Large intestine (tissue), 3 donors: ENCODE measurements at regions not wholly inside any gene's neighbourhood (a gene's known extent, or its start where the extent isn't known, plus 50 kb on each side); places are given as distances from the start of the nearest gene placed in this dataset.

Experiments
- DNase-seq, 2 donors: peaks; one replicate each; pipeline versions ENCODE4 v3.0.0 to v3.0.0-alpha.2; 2013
- H3K27ac ChIP-seq: one replicate; pipeline ENCODE4 v1.5.1; 2013; ENCODE audit warnings: low read length
- H3K27me3 ChIP-seq: 2 replicates; pipeline ENCODE4 v1.6.1; 2013; ENCODE audit warnings: low read length; ENCODE audit not compliant: control insufficient read depth, insufficient read depth
- H3K36me3 ChIP-seq: 2 replicates; pipeline ENCODE4 v1.6.1; 2013; ENCODE audit warnings: low read length; ENCODE audit not compliant: control insufficient read depth, insufficient read depth
- H3K4me1 ChIP-seq: one replicate; pipeline ENCODE4 v1.6.1; 2013; ENCODE audit warnings: low read length; ENCODE audit not compliant: control insufficient read depth, insufficient read depth
- H3K4me3 ChIP-seq: one replicate; pipeline ENCODE4 v1.5.1; 2013; ENCODE audit warnings: low read length
- H3K9me3 ChIP-seq: one replicate; pipeline ENCODE4 v1.6.1; 2013; ENCODE audit warnings: mild to moderate bottlenecking, low read depth, low read length, moderate library complexity; ENCODE audit not compliant: control insufficient read depth
- WGBS: methylation state at CpG from one replicate; pipeline ENCODE4 v1.1.5; 2013; ENCODE audit warnings: low lambda C conversion rate; ENCODE audit not compliant: insufficient coverage; 5-methylcytosine and 5-hydroxymethylcytosine counted together

GRCh38 chr1:110736900-110737605, 62.3 kb upstream of the KCNA3 start:
- Histone ChIP-seq H3K27ac (no peak overlapping the region), H3K9me3 (no peaks in the 10 kb centered on the region), H3K4me3 (no peak overlapping the region), H3K36me3 (no peaks in the 10 kb centered on the region), H3K27me3 (no peaks in the 10 kb centered on the region), H3K4me1 (no peaks in the 10 kb centered on the region)
- WGBS = no CpG with 5 or more reads among the region's 5 CpGs
- DNase-seq = no peak

GRCh38 chr1:110734133-110734680, 59.5 kb upstream of the KCNA3 start:
- Histone ChIP-seq H3K4me1 (no peaks in the 10 kb centered on the region), H3K4me3 (no peak overlapping the region), H3K27me3 (no peaks in the 10 kb centered on the region), H3K36me3 (no peaks in the 10 kb centered on the region), H3K9me3 (no peaks in the 10 kb centered on the region), H3K27ac (no peak overlapping the region)
- WGBS = no CpG with 5 or more reads among the region's 5 CpGs
- no peak for DNase-seq

GRCh38 chr1:110731529-110731928, 56.8 kb upstream of the KCNA3 start:
- H3K4me3 ChIP-seq = no peak overlapping the region
- H3K27ac ChIP-seq = no peak overlapping the region
- H3K36me3 ChIP-seq = no peaks in the 10 kb centered on the region
- H3K27me3 ChIP-seq = no peaks in the 10 kb centered on the region
- H3K4me1 ChIP-seq = no peaks in the 10 kb centered on the region
- no CpG with 5 or more reads among the region's 5 CpGs for WGBS
- H3K9me3 ChIP-seq = no peaks in the 10 kb centered on the region
- DNase-seq = no peak

- WGBS = no CpG with 5 or more reads among the region's 4 CpGs
- Histone ChIP-seq H3K4me1 (no peaks in the 10 kb centered on the region), H3K36me3 (no peaks in the 10 kb centered on the region), H3K27ac (no peak overlapping the region), H3K27me3 (no peaks in the 10 kb centered on the region), H3K9me3 (no peaks in the 10 kb centered on the region), H3K4me3 (no peak overlapping the region)
- DNase-seq = no peak
Observed at GRCh38 chr1:110728388-110729001, 53.8 kb upstream of the KCNA3 start.

- Histone ChIP-seq H3K36me3 (no peaks in the 10 kb centered on the region), H3K4me1 (no peaks in the 10 kb centered on the region), H3K4me3 (no peak overlapping the region), H3K27me3 (no peaks in the 10 kb centered on the region), H3K27ac (no peak overlapping the region), H3K9me3 (no peaks in the 10 kb centered on the region)
- WGBS = no CpG with 5 or more reads among the region's 3 CpGs
- no peak for DNase-seq
Observed at GRCh38 chr1:110727246-110727645, 52.5 kb upstream of the KCNA3 start.

GRCh38 chr1:110726755-110727154, 52.0 kb upstream of the KCNA3 start:
- H3K4me3 ChIP-seq = no peak overlapping the region
- H3K4me1 ChIP-seq = no peaks in the 10 kb centered on the region
- no peak overlapping the region for H3K27ac ChIP-seq
- no peak for DNase-seq
- H3K27me3 ChIP-seq = no peaks in the 10 kb centered on the region
- H3K36me3 ChIP-seq = no peaks in the 10 kb centered on the region
- no peaks in the 10 kb centered on the region for H3K9me3 ChIP-seq
